ENCODE measurements at regions not wholly inside any gene's neighbourhood (a gene's known extent, or its start where the extent isn't known, plus 50 kb on each side); places are given as distances from the start of the nearest gene placed in this dataset.

- TF ChIP-seq, protein P1, sequence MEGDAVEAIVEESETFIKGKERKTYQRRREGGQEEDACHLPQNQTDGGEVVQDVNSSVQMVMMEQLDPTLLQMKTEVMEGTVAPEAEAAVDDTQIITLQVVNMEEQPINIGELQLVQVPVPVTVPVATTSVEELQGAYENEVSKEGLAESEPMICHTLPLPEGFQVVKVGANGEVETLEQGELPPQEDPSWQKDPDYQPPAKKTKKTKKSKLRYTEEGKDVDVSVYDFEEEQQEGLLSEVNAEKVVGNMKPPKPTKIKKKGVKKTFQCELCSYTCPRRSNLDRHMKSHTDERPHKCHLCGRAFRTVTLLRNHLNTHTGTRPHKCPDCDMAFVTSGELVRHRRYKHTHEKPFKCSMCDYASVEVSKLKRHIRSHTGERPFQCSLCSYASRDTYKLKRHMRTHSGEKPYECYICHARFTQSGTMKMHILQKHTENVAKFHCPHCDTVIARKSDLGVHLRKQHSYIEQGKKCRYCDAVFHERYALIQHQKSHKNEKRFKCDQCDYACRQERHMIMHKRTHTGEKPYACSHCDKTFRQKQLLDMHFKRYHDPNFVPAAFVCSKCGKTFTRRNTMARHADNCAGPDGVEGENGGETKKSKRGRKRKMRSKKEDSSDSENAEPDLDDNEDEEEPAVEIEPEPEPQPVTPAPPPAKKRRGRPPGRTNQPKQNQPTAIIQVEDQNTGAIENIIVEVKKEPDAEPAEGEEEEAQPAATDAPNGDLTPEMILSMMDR (IDR thresholded peaks at IDR 0.05) = no peak
- TF ChIP-seq POLR2A (IDR thresholded peaks at IDR 0.05) (no peak), EP300 (IDR thresholded peaks at IDR 0.05) (no peak)
These were observed 555.6 kb downstream of the PPARGC1A start for GRCh38 chr4:23333946-23334878.
